HS-27A (cell line): ENCODE measurements at regions not wholly inside any gene's neighbourhood (a gene's known extent, or its start where the extent isn't known, plus 50 kb on each side); places are given as distances from the start of the nearest gene placed in this dataset.

Experiments used
- DNase-seq: peaks from one replicate; pipeline ENCODE4 v3.0.0-alpha.2; 2012; ENCODE audit warnings: low read depth, missing footprints

- no peak for DNase-seq
Measured at GRCh38 chrX:10393241-10393640, 227.1 kb downstream of the MID1 start.

- no peak for DNase-seq
Measured at GRCh38 chrX:10393899-10394298, 226.5 kb downstream of the MID1 start.

- DNase-seq: no peak
Measured at GRCh38 chrX:10395179-10395578, 225.2 kb downstream of the MID1 start.
